ENCODE measurements at regions not wholly inside any gene's neighbourhood (a gene's known extent, or its start where the extent isn't known, plus 50 kb on each side); places are given as distances from the start of the nearest gene placed in this dataset.

GRCh38 chr13:80584306-80584705 lies 243.4 kb upstream of the SPRY2 start:
- no peak for TF ChIP-seq FOXP2 (optimal IDR thresholded peaks at IDR 0.05; ENCODE audit: control extremely low read depth, extremely low read length, insufficient read depth)
- Histone ChIP-seq H3K9ac (ENCODE audit: insufficient read length) (no peak overlapping the region), H3K27ac (no peak overlapping the region), H3K4me3 (no peak overlapping the region), H3K9me3 (ENCODE audit: low read depth, low read length) (no peaks in the 10 kb centered on the region), H3K36me3 (ENCODE audit: insufficient read depth, low read length) (no peaks in the 10 kb centered on the region)
- no peak for DNase-seq (ENCODE audit: low read depth, low spot score)

GRCh38 chr13:80577926-80578670 lies 237.2 kb upstream of the SPRY2 start:
- no peak overlapping the region for H3K9ac ChIP-seq (ENCODE audit: insufficient read length)
- no peak overlapping the region for H3K4me3 ChIP-seq
- no peaks in the 10 kb centered on the region for H3K9me3 ChIP-seq (ENCODE audit: low read depth, low read length)
- no peak overlapping the region for H3K27ac ChIP-seq
- TF ChIP-seq FOXP2 (optimal IDR thresholded peaks at IDR 0.05; ENCODE audit: control extremely low read depth, extremely low read length, insufficient read depth) (no peak), EZH2 (IDR thresholded peaks at IDR 0.05) (no peak), POLR2AphosphoS5 (IDR thresholded peaks at IDR 0.05; ENCODE audit: borderline replicate concordance, low read depth, low read length) (no peak)
- no peaks in the 10 kb centered on the region for H3K36me3 ChIP-seq (ENCODE audit: insufficient read depth, low read length)
- no peak for DNase-seq (ENCODE audit: low read depth, low spot score)

DNA sequence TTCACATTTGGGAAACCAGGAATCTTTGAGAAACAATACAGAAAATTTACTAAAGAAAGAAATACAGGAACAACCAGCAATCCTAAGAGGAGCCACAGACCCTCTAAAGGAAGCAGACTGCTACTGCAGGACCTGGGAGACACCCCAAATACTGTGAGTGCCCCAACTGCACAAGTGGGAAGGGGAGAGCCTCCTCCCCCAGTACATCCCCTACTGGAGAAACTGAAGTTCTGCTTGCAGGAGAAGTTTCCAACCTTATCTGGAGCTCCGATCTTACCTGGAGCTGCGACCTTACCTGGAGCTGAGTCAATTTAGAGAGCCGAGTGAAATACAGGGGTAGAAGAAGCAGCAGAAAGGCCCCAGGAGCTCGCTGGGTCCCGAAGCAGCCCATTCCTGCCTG lies 236.4 kb upstream of the SPRY2 start:
- Histone ChIP-seq H3K9ac (ENCODE audit: insufficient read length) (no peak overlapping the region), H3K36me3 (ENCODE audit: insufficient read depth, low read length) (no peaks in the 10 kb centered on the region), H3K9me3 (ENCODE audit: low read depth, low read length) (no peaks in the 10 kb centered on the region), H3K27ac (no peak overlapping the region), H3K4me3 (no peak overlapping the region)
- DNase-seq (ENCODE audit: low read depth, low spot score): no peak
- no peak for TF ChIP-seq FOXP2 (optimal IDR thresholded peaks at IDR 0.05; ENCODE audit: control extremely low read depth, extremely low read length, insufficient read depth)
- no peak for TF ChIP-seq POLR2AphosphoS5 (IDR thresholded peaks at IDR 0.05; ENCODE audit: borderline replicate concordance, low read depth, low read length)
- no peak for TF ChIP-seq EZH2 (IDR thresholded peaks at IDR 0.05)

DNA sequence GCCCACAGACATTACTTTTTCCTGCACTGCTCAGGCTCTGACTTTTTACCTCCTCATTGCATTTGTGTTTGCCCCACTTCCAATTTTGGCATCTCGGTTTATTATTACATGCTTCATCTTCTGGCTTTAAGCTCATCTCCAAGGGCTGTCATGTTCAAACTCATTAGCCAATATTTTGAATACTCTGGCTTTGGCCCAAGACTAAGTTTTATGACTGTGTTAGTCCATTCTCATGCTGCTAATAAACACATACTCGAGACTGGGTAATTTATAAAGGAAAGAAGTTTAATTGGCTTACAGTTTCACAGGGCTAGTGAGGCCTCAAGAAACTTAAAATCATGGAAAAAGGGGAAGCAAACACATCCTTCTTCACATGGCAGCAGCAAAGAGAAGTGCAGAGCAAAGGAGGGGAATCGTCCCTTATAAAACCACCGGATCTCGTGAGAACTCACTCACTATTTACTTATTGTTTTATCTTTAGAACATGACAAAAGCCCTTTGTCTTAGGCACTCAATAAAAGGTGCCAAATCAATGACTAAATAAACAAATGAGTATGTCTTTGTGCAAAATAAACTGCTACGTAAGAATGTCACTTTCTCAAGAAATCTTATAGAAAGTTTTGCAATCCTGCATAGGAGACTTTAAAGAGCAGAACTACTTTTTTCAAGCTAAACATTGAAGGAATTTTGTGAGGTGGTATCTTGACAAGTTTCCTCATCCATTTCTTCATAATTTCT lies 233.4 kb upstream of the SPRY2 start:
- Histone ChIP-seq H3K9ac (ENCODE audit: insufficient read length) (no peak overlapping the region), H3K4me3 (no peak overlapping the region), H3K27ac (no peak overlapping the region), H3K36me3 (ENCODE audit: insufficient read depth, low read length) (no peaks in the 10 kb centered on the region), H3K9me3 (ENCODE audit: low read depth, low read length) (no peaks in the 10 kb centered on the region)
- DNase-seq (ENCODE audit: low read depth, low spot score): no peak
- TF ChIP-seq EZH2 (IDR thresholded peaks at IDR 0.05) (no peak), POLR2AphosphoS5 (IDR thresholded peaks at IDR 0.05; ENCODE audit: borderline replicate concordance, low read depth, low read length) (no peak), FOXP2 (optimal IDR thresholded peaks at IDR 0.05; ENCODE audit: control extremely low read depth, extremely low read length, insufficient read depth) (no peak)

GRCh38 chr13:80572923-80573316 lies 232.0 kb upstream of the SPRY2 start:
- H3K9ac ChIP-seq (ENCODE audit: insufficient read length): no peak overlapping the region
- no peaks in the 10 kb centered on the region for H3K36me3 ChIP-seq (ENCODE audit: insufficient read depth, low read length)
- H3K9me3 ChIP-seq (ENCODE audit: low read depth, low read length): no peaks in the 10 kb centered on the region
- TF ChIP-seq FOXP2 (optimal IDR thresholded peaks at IDR 0.05; ENCODE audit: control extremely low read depth, extremely low read length, insufficient read depth): no peak
- no peak for TF ChIP-seq EZH2 (IDR thresholded peaks at IDR 0.05)
- no peak for TF ChIP-seq POLR2AphosphoS5 (IDR thresholded peaks at IDR 0.05; ENCODE audit: borderline replicate concordance, low read depth, low read length)
- H3K4me3 ChIP-seq: no peak overlapping the region
- no peak overlapping the region for H3K27ac ChIP-seq
- no peak for DNase-seq (ENCODE audit: low read depth, low spot score)

GRCh38 chr13:80572308-80572922 lies 231.5 kb upstream of the SPRY2 start:
- no peak overlapping the region for H3K27ac ChIP-seq
- no peak overlapping the region for H3K9ac ChIP-seq (ENCODE audit: insufficient read length)
- TF ChIP-seq POLR2AphosphoS5 (IDR thresholded peaks at IDR 0.05; ENCODE audit: borderline replicate concordance, low read depth, low read length): no peak
- no peak for DNase-seq (ENCODE audit: low read depth, low spot score)
- no peaks in the 10 kb centered on the region for H3K36me3 ChIP-seq (ENCODE audit: insufficient read depth, low read length)
- no peak overlapping the region for H3K4me3 ChIP-seq
- no peaks in the 10 kb centered on the region for H3K9me3 ChIP-seq (ENCODE audit: low read depth, low read length)

- Histone ChIP-seq H3K9ac (ENCODE audit: insufficient read length) (no peak overlapping the region), H3K36me3 (ENCODE audit: insufficient read depth, low read length) (no peaks in the 10 kb centered on the region), H3K9me3 (ENCODE audit: low read depth, low read length) (no peaks in the 10 kb centered on the region), H3K4me3 (no peak overlapping the region), H3K27ac (no peak overlapping the region)
- DNase-seq (ENCODE audit: low read depth, low spot score): no peak
- no peak for TF ChIP-seq FOXP2 (optimal IDR thresholded peaks at IDR 0.05; ENCODE audit: control extremely low read depth, extremely low read length, insufficient read depth)
- no peak for TF ChIP-seq POLR2AphosphoS5 (IDR thresholded peaks at IDR 0.05; ENCODE audit: borderline replicate concordance, low read depth, low read length)
- no peak for TF ChIP-seq EZH2 (IDR thresholded peaks at IDR 0.05)
Measured at GRCh38 chr13:80571346-80572307, 230.7 kb upstream of the SPRY2 start.

DNA sequence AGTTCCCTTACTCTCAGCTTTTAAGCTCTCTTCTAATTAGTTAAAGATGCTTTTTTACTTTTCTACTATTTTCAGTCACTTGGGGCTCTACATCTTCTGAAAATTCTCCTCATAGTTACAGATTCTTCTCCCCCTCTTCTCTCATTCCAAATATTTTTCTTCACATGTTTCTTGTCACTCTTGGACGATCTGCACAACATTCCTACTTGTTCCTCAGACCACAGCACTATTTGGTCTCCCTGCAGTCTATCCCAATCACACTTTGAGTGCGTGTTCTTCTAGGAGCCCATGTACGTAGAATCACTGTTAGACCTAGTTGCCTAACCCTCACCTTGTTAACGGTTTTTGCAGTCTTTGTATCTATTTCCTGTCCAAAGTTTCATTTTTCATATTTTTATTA lies 222.5 kb upstream of the SPRY2 start:
- Histone ChIP-seq H3K9ac (ENCODE audit: insufficient read length) (no peak overlapping the region), H3K4me3 (no peak overlapping the region), H3K9me3 (ENCODE audit: low read depth, low read length) (no peaks in the 10 kb centered on the region), H3K27ac (no peak overlapping the region), H3K36me3 (ENCODE audit: insufficient read depth, low read length) (no peaks in the 10 kb centered on the region)
- DNase-seq (ENCODE audit: low read depth, low spot score): no peak
- no peak for TF ChIP-seq FOXP2 (optimal IDR thresholded peaks at IDR 0.05; ENCODE audit: control extremely low read depth, extremely low read length, insufficient read depth)
- no peak for TF ChIP-seq EZH2 (IDR thresholded peaks at IDR 0.05)
- no peak for TF ChIP-seq POLR2AphosphoS5 (IDR thresholded peaks at IDR 0.05; ENCODE audit: borderline replicate concordance, low read depth, low read length)

Data from SK-N-MC (cell line).